Kidney capillary endothelial cell (primary cell): ENCODE measurements at regions not wholly inside any gene's neighbourhood (a gene's known extent, or its start where the extent isn't known, plus 50 kb on each side); places are given as distances from the start of the nearest gene placed in this dataset.

ENCODE experiments used
- DNase-seq: peaks from one replicate; pipeline ENCODE4 v3.0.0-alpha.2; 2018; ENCODE audit warnings: low spot score

GRCh38 chr19:46911456-46911855 lies 50.7 kb downstream of the ARHGAP35 start:
- no peak for DNase-seq

- DNase-seq = no peak
Observed at GRCh38 chr19:46913198-46913851, 52.5 kb downstream of the ARHGAP35 start.

GRCh38 chr19:46913852-46914430 lies 53.1 kb downstream of the ARHGAP35 start:
- no peak for DNase-seq

DNA sequence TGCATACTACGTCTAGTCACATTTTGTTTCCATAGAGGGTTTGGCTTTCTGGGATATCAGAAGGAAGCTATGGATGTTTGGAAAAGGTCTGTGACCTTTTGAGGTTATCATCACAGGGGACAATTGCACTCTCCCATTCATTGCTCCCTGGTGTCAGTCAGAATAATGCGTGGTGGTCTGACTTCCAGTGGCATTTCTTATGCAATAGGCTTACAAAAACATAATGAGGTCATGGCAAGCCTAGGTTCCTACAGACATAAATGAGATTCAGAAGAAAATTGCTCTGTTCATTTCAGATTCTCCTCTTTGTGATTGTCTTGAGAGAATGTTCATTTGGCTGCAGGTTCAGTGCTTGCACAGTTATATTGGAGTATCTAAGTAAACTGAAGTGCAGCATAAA lies 54.6 kb downstream of the ARHGAP35 start:
- DNase-seq = no peak

GRCh38 chr19:46917002-46917401 lies 56.2 kb downstream of the ARHGAP35 start:
- DNase-seq = no peak

- DNase-seq = no peak
Observed at GRCh38 chr19:46919324-46919723, 58.5 kb downstream of the ARHGAP35 start.

DNA sequence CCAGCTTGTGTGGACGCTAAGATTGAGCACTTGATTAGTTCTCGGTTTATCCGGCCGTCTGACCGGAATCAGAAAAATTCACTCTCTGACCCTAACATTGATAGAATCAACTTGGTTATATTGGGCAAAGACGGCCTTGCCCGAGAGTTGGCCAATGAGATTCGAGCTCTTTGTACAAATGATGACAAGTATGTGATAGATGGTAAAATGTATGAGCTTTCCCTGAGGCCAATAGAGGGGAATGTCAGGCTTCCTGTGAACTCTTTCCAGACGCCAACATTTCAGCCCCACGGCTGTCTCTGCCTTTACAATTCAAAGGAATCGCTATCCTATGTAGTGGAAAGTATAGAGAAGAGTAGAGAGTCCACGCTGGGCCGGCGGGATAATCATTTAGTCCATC lies 59.6 kb downstream of the ARHGAP35 start:
- no peak for DNase-seq

DNA sequence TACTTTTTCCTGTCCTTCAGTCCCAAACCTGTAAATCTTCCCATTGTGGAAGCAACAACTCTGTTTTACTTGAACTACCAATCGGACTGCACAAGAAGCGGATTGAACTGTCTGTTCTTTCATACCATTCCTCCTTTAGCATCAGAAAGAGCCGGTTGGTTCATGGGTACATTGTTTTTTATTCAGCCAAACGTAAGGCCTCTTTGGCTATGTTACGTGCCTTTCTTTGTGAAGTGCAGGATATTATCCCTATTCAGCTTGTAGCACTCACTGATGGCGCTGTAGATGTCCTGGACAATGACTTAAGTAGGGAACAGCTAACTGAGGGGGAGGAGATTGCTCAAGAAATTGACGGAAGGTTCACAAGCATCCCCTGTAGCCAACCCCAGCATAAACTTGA lies 60.3 kb downstream of the ARHGAP35 start:
- DNase-seq = no peak

DNA sequence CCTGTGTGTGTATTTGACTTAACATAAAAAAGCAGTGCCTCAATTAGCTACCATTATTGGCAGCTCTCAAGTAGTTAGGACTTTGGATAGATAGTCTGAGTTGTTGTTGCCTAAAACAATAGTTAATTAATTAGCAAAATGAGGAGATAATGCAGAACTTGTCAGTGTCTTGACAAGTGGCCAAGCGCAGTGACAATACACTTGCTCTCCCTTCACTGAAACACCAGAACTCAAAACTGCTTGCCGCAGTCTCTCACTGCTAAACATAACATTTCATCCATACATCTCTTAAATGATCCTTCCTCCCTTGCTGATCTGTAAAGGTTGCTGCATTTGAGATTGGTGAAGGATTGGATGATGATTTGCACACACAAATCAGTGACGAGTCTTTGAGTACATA lies 61.7 kb downstream of the ARHGAP35 start:
- no peak for DNase-seq

- peak; percentile 83 for DNase-seq
Observed at GRCh38 chr19:46924874-46925547, 64.2 kb downstream of the ARHGAP35 start.

- no peak for DNase-seq
Observed at GRCh38 chr19:46925548-46925950, 64.8 kb downstream of the ARHGAP35 start.

GRCh38 chr19:46926170-46927071 lies 65.6 kb downstream of the ARHGAP35 start:
- DNase-seq = no peak

- DNase-seq = no peak
Observed at GRCh38 chr19:46927106-46927505, 66.3 kb downstream of the ARHGAP35 start.

- no peak for DNase-seq
Observed at GRCh38 chr19:46927893-46928292, 67.1 kb downstream of the ARHGAP35 start.

- DNase-seq = no peak
Observed at GRCh38 chr19:46928951-46929350, 68.2 kb downstream of the ARHGAP35 start.

DNA sequence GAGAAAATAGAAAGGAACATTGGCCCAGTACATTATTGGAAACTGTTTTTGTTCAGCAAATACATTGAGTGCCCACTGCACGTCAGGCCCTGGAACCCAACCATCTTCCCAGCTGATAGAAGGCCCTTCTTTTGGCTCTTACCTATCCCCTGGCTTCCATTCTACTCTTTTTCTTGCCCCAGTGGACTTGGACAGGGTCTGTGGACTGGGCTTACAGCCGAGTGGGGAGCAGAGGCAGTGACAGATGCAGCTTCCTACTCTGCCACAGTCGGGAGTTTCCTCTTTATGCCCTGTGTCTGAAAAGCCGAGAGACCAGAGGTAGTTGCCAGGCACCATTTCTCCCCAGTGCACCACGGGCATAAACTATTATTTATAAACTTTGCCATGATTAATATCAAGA lies 70.4 kb downstream of the ARHGAP35 start:
- no peak for DNase-seq

DNA sequence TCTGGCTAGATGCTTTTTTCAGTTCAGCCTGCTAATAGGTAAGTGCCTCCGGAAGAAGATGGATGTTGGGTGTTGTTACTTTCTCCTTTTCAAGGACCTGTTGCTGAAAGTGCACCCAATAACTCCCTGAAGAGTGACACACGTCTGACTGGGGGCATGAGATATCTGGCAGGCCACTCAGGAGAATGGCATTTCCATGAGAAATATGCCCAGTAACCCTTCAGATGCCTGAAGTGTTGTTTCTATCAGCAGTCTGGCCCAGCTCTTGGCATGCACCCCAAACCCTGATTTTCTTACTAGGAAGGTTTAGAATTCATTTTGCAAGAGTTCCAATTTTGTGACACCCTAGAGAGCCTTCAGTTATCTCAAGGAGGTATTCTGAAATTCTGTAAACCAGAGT lies 71.5 kb downstream of the ARHGAP35 start:
- no peak for DNase-seq

DNA sequence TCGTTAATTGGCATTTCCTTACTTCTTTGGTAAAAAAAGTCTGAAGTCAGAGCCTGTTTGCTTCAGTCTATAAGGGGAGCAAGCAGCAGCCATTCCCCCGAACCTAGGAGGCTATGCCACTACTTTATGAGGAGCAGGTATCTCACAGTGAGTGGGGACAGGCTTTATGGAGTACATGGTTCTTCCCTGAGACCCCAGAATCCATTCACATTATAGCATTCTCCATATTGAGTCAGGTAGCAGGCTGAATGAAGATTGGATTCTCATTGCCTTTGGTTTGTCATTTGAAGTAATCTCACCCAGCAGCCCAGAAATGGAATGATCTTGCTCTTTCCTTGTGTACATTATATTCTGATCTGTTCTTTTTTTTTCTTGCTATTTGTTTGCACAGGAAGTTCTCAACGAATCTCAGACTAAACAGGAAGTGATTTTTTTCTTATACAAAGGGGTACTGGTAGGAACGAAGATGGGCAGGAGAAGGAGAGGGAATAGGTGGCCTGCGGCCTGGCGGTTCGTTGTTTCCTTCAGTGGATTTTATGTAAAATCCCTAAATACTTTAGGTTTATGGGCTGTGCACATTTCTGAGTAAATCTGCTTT lies 74.4 kb downstream of the ARHGAP35 start:
- DNase-seq = no peak

GRCh38 chr19:46943150-46943946 lies 76.3 kb upstream of the NPAS1 start:
- DNase-seq = no peak

- DNase-seq = no peak
Observed at GRCh38 chr19:46944123-46944748, 75.4 kb upstream of the NPAS1 start.
